H7 (cell line): ENCODE measurements at regions not wholly inside any gene's neighbourhood (a gene's known extent, or its start where the extent isn't known, plus 50 kb on each side); places are given as distances from the start of the nearest gene placed in this dataset.

Experiments used
- DNase-seq: peaks from one replicate; pipeline ENCODE4 v3.0.0; 2012
- H3K27me3 ChIP-seq: 2 replicates; pipeline ENCODE4 v1.6.0; 2011; ENCODE audit warnings: mild to moderate bottlenecking, low read length; ENCODE audit not compliant: control insufficient read depth, insufficient read depth
- H3K36me3 ChIP-seq: replicated peaks from 2 replicates; pipeline ENCODE4 v1.5.1; 2011; ENCODE audit warnings: low read length; ENCODE audit not compliant: control insufficient read depth, insufficient read depth
- H3K4me3 ChIP-seq: 2 replicates; pipeline ENCODE4 v1.5.1; 2011; ENCODE audit warnings: low read depth, mild to moderate bottlenecking, control low read depth, low read length, moderate library complexity; ENCODE audit not compliant: insufficient read depth

DNA sequence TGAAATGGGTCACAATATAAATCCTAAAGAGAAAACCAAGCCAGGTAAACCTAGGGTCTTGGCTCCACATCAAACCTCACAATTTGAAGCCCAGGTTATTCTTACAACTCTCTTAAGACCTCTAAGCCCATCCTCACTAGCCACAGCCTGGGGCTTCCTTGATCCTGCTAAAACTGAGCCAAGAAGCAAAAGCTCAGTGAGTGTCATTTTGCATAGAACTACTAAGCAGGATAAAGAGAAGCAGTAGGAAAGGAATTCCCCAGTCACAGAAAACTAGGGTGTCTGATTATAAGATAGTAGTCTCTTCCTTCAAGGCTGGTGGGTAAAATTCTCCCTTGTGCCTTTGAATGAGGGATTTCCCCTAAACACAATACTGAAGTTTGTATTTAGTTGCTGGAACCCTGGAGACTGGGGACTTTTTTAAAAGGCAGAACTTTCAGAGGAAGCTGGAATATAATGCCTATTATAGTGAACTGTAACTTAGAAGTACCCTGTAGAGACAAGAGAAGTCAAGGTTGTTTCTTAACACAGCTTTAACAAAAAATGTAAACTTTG is 196.6 kb upstream of the KIAA1217 start:
- DNase-seq, result peak; percentile 9
- Histone ChIP-seq H3K27me3 (no peaks in the 10 kb centered on the region), H3K4me3 (no peak overlapping the region), H3K36me3 (no peaks in the 10 kb centered on the region)

DNA sequence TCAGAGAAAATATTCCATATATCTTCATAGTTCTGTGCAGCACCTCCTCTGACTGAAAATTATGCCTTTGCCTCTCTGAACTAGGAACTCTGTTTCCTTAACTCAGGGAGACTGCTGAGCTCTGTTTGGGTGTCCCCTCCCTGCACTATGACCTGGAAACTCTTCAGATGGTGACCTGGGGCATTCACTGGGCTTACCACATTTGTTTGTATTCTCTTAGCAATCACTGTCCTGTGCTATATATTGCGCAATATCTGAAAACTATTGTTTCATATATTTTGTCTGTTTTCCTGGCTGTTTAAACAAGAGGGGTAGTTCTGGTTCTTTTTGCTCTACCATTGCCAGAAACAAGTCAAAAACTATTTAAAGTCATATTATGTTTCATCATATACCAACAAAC is 181.8 kb upstream of the KIAA1217 start:
- H3K27me3 ChIP-seq, result no peaks in the 10 kb centered on the region
- no peak for DNase-seq
- no peak overlapping the region for H3K4me3 ChIP-seq
- H3K36me3 ChIP-seq, result no peaks in the 10 kb centered on the region

GRCh38 chr10:24034571-24034970 is 174.4 kb upstream of the KIAA1217 start:
- no peak for DNase-seq
- H3K27me3 ChIP-seq, result no peaks in the 10 kb centered on the region
- H3K36me3 ChIP-seq, result no peaks in the 10 kb centered on the region
- no peak overlapping the region for H3K4me3 ChIP-seq

- Histone ChIP-seq H3K36me3 (no peaks in the 10 kb centered on the region), H3K27me3 (no peaks in the 10 kb centered on the region), H3K4me3 (no peak overlapping the region)
- no peak for DNase-seq
Observed at GRCh38 chr10:24035761-24036160, 173.2 kb upstream of the KIAA1217 start.

GRCh38 chr10:24039315-24039714 is 169.6 kb upstream of the KIAA1217 start:
- no peaks in the 10 kb centered on the region for H3K36me3 ChIP-seq
- no peak overlapping the region for H3K4me3 ChIP-seq
- no peaks in the 10 kb centered on the region for H3K27me3 ChIP-seq
- DNase-seq, result no peak

DNA sequence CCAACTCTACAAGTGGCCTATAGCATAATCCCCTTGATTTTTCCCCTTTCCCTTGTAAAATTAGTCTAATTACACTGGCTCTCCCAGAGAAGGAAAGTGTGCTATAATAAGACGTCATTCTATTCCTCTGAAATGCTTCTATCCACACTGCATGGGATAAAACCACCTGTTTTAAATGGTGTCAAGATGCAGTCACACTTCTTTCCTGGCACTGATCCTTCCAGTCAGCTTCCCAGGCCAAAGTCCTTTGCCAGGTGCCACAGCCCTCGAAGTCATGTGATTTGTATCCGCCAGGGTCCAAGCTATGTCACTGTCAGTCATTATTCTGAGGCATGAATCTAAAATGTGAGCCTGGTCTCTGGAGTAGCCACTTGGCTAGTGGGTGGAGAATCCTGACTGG is 169.0 kb upstream of the KIAA1217 start:
- DNase-seq, result no peak
- Histone ChIP-seq H3K36me3 (no peaks in the 10 kb centered on the region), H3K4me3 (no peak overlapping the region), H3K27me3 (no peaks in the 10 kb centered on the region)

GRCh38 chr10:24041034-24041433 is 167.9 kb upstream of the KIAA1217 start:
- H3K4me3 ChIP-seq, result no peak overlapping the region
- H3K36me3 ChIP-seq, result no peaks in the 10 kb centered on the region
- no peaks in the 10 kb centered on the region for H3K27me3 ChIP-seq
- DNase-seq, result no peak

- H3K36me3 ChIP-seq, result no peaks in the 10 kb centered on the region
- H3K27me3 ChIP-seq, result no peaks in the 10 kb centered on the region
- H3K4me3 ChIP-seq, result no peak overlapping the region
- no peak for DNase-seq
Observed at GRCh38 chr10:24041834-24042233, 167.1 kb upstream of the KIAA1217 start.

DNA sequence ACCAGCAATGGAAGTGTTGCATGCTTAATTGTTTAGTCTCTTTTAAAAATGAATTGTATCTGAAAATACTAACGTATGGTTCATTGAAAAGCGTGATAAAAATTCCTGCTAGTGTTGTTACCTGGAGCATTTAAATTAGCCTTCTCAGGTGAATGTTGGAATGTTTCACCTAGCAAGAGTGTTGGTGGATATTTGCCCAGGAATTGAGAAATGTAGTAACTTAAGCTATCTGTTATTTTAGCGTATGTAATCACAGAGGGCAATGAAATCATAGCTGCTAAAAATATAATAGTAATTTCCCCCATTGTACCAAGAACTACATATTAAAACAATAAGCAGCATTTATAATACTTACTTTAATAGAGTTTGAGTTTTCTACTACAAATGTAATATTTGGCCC is 166.1 kb upstream of the KIAA1217 start:
- Histone ChIP-seq H3K36me3 (no peaks in the 10 kb centered on the region), H3K27me3 (no peaks in the 10 kb centered on the region), H3K4me3 (no peak overlapping the region)
- no peak for DNase-seq

GRCh38 chr10:24046060-24046459 is 162.9 kb upstream of the KIAA1217 start:
- DNase-seq, result no peak
- no peaks in the 10 kb centered on the region for H3K27me3 ChIP-seq
- H3K4me3 ChIP-seq, result no peak overlapping the region
- no peaks in the 10 kb centered on the region for H3K36me3 ChIP-seq

- no peak for DNase-seq
- no peak overlapping the region for H3K4me3 ChIP-seq
- H3K36me3 ChIP-seq, result no peaks in the 10 kb centered on the region
- H3K27me3 ChIP-seq, result no peaks in the 10 kb centered on the region
Observed at GRCh38 chr10:24047176-24047575, 161.8 kb upstream of the KIAA1217 start.

DNA sequence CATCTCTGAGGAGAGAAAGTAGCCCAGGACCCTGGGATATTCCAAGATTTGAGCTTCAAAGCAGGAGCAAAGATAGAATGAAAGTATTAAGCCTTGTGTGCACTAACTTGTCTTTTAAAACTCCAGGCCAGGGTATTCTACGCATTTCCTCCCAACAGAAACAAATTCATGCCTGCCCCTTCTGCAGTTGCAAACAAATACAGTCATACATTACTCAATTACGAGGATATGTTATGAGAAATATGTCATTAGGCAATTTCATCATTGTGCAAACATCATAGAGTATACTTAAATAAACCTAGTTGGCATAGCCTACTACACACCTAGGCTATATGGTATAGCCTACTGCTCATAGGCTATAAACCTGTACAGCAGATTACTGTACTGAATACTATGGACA is 154.5 kb upstream of the KIAA1217 start:
- H3K4me3 ChIP-seq, result no peak overlapping the region
- DNase-seq, result no peak

DNA sequence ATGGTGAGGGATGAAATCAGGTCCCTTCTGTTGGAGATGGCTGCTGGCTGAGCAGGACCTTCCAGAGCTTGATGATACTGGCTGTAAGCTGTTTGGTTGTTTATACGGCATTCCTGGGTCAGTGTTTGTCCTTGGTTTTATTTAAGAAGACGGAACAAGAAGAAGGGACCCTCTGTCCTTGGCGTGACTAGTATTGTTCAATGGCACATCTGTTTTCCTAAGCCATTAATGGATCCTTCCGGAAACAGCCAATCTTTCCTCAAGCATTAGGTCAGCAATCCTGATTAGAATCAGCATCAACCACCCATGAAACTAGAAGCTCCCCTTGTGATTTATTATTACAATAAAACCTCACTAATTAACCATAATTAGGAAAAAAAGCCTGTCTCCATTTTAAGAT is 128.7 kb upstream of the KIAA1217 start:
- Histone ChIP-seq H3K4me3 (no peak overlapping the region), H3K36me3 (no peaks in the 10 kb centered on the region), H3K27me3 (no peaks in the 10 kb centered on the region)
- no peak for DNase-seq

More for the DNA sequence above, 154.5 kb upstream of the KIAA1217 start:
- H3K36me3 ChIP-seq, result no peaks in the 10 kb centered on the region
- no peaks in the 10 kb centered on the region for H3K27me3 ChIP-seq

- Histone ChIP-seq H3K4me3 (no peak overlapping the region), H3K36me3 (no peaks in the 10 kb centered on the region), H3K27me3 (no peaks in the 10 kb centered on the region)
- DNase-seq, result no peak
Observed at GRCh38 chr10:24086296-24087086, 122.4 kb upstream of the KIAA1217 start.

- DNase-seq, result no peak
- Histone ChIP-seq H3K4me3 (no peak overlapping the region), H3K36me3 (no peaks in the 10 kb centered on the region)
Observed at GRCh38 chr10:24091256-24091655, 117.7 kb upstream of the KIAA1217 start.

More at GRCh38 chr10:24091256-24091655, 117.7 kb upstream of the KIAA1217 start:
- no peaks in the 10 kb centered on the region for H3K27me3 ChIP-seq
